Epithelial cell of esophagus (primary cell): ENCODE measurements at regions not wholly inside any gene's neighbourhood (a gene's known extent, or its start where the extent isn't known, plus 50 kb on each side); places are given as distances from the start of the nearest gene placed in this dataset.
A peak's percentile ranks its signal among the peaks of the same experiment; 100 is the strongest.

ENCODE experiments used
- DNase-seq: peaks from one replicate; pipeline ENCODE4 v3.0.0; 2010; ENCODE audit warnings: low read depth
- H3K4me3 ChIP-seq: 2 replicates; pipeline ENCODE4 v1.5.1; 2011; ENCODE audit warnings: mild to moderate bottlenecking, low read length, control low read depth
- CTCF ChIP-seq: IDR thresholded peaks from 2 replicates; pipeline ENCODE4 v1.5.1; 2011; ENCODE audit warnings: low read depth, mild to moderate bottlenecking, low read length, control low read depth, inconsistent platforms; ENCODE audit not compliant: insufficient read depth; ENCODE audit errors: missing control alignments

- TF ChIP-seq CTCF, result no peak
Measured at GRCh38 chr13:31427151-31428100, 227.7 kb downstream of the B3GLCT start.

GRCh38 chr13:31431722-31432137 lies 232.0 kb downstream of the B3GLCT start:
- no peak overlapping the region for H3K4me3 ChIP-seq
- peak; percentile 79 for TF ChIP-seq CTCF
- peak; percentile 53 for DNase-seq

More at GRCh38 chr13:31427151-31428100, 227.7 kb downstream of the B3GLCT start:
- no peak overlapping the region for H3K4me3 ChIP-seq
- no peak for DNase-seq

GRCh38 chr13:31433207-31433606 lies 233.4 kb downstream of the B3GLCT start:
- H3K4me3 ChIP-seq, result no peak overlapping the region
- no peak for TF ChIP-seq CTCF
- no peak for DNase-seq

GRCh38 chr13:31433746-31434145 lies 234.0 kb downstream of the B3GLCT start:
- no peak for TF ChIP-seq CTCF
- no peak overlapping the region for H3K4me3 ChIP-seq
- DNase-seq, result peak; percentile 10

- DNase-seq, result no peak
- no peak for TF ChIP-seq CTCF
- no peak overlapping the region for H3K4me3 ChIP-seq
Measured at GRCh38 chr13:31434613-31435012, 234.8 kb downstream of the B3GLCT start.

GRCh38 chr13:31435536-31435935 lies 235.8 kb downstream of the B3GLCT start:
- no peak overlapping the region for H3K4me3 ChIP-seq
- no peak for DNase-seq
- TF ChIP-seq CTCF, result no peak
